ENCODE measurements at regions not wholly inside any gene's neighbourhood (a gene's known extent, or its start where the extent isn't known, plus 50 kb on each side); places are given as distances from the start of the nearest gene placed in this dataset.

GRCh38 chr9:118230329-118230728, 526.1 kb downstream of the TLR4 start:
- H3K27me3 ChIP-seq (ENCODE audit: insufficient read depth, low read depth) = no peaks in the 10 kb centered on the region
- no peak for DNase-seq
- no peaks in the 10 kb centered on the region for H4K20me1 ChIP-seq (ENCODE audit: insufficient read depth)
- H3K36me3 ChIP-seq (ENCODE audit: low read depth) = no peaks in the 10 kb centered on the region
- H3K79me2 ChIP-seq (ENCODE audit: low read depth) = no peaks in the 10 kb centered on the region
- TF ChIP-seq EZH2 (IDR thresholded peaks at IDR 0.05; ENCODE audit: low read depth) (no peak), CTCF (conservative IDR thresholded peaks at IDR 0.05) (no peak)
- H3K4me1 ChIP-seq (replicated peaks; ENCODE audit: insufficient read depth) = no peaks in the 10 kb centered on the region
- ChIA-PET CTCF (no interaction called here), POLR2A (ENCODE audit: unreplicated experiment) (no interaction called here)
- H3K9me2 ChIP-seq (ENCODE audit: insufficient read depth) = no peaks in the 10 kb centered on the region
- no peak overlapping the region for H3K4me3 ChIP-seq
- intact Hi-C loops (cut with micrococcal nuclease; ENCODE audit: unreplicated experiment) = no loop called here
- H3K9me3 ChIP-seq (ENCODE audit: insufficient read depth, low read depth) = peaks cover 3% of the 10 kb centered on the region; the same call in 1 of the 2 replicates
- BruUV-seq (replicated peaks) = no TSS peak
- no peak overlapping the region for H3K4me2 ChIP-seq
- H3F3A ChIP-seq (ENCODE audit: insufficient read depth, low read depth) = no peaks in the 10 kb centered on the region
- H2AFZ ChIP-seq = no peak overlapping the region
- no peak overlapping the region for H3K27ac ChIP-seq

GRCh38 chr9:118236625-118237024, 532.4 kb downstream of the TLR4 start:
- POLR2A ChIA-PET (ENCODE audit: unreplicated experiment) = no interaction called here
- Histone ChIP-seq H3F3A (ENCODE audit: insufficient read depth, low read depth) (no peaks in the 10 kb centered on the region), H2AFZ (no peak overlapping the region), H3K27me3 (ENCODE audit: insufficient read depth, low read depth) (no peaks in the 10 kb centered on the region), H3K9me3 (ENCODE audit: insufficient read depth, low read depth) (no peaks in the 10 kb centered on the region; the same call in 1 of the 2 replicates), H3K4me3 (no peak overlapping the region), H3K79me2 (ENCODE audit: low read depth) (no peaks in the 10 kb centered on the region), H4K20me1 (ENCODE audit: insufficient read depth) (no peaks in the 10 kb centered on the region), H3K4me2 (no peak overlapping the region), H3K27ac (no peak overlapping the region), H3K9me2 (ENCODE audit: insufficient read depth) (no peaks in the 10 kb centered on the region), H3K36me3 (ENCODE audit: low read depth) (no peaks in the 10 kb centered on the region), H3K4me1 (replicated peaks; ENCODE audit: insufficient read depth) (no peaks in the 10 kb centered on the region)
- no peak for DNase-seq
- intact Hi-C loops (cut with micrococcal nuclease; ENCODE audit: unreplicated experiment) = no loop called here
- BruUV-seq (replicated peaks) = no TSS peak
- CTCF ChIA-PET = no interaction called here
- TF ChIP-seq CTCF (conservative IDR thresholded peaks at IDR 0.05) (no peak), EZH2 (IDR thresholded peaks at IDR 0.05; ENCODE audit: low read depth) (no peak)

- Histone ChIP-seq H3K27ac (no peak overlapping the region), H3K9me3 (ENCODE audit: insufficient read depth, low read depth) (no peaks in the 10 kb centered on the region; the same call in 1 of the 2 replicates), H2AFZ (no peak overlapping the region), H3K4me3 (no peak overlapping the region), H3K36me3 (ENCODE audit: low read depth) (no peaks in the 10 kb centered on the region), H3K27me3 (ENCODE audit: insufficient read depth, low read depth) (no peaks in the 10 kb centered on the region), H3K79me2 (ENCODE audit: low read depth) (no peaks in the 10 kb centered on the region), H3K9me2 (ENCODE audit: insufficient read depth) (no peaks in the 10 kb centered on the region), H3F3A (ENCODE audit: insufficient read depth, low read depth) (no peaks in the 10 kb centered on the region), H3K4me1 (replicated peaks; ENCODE audit: insufficient read depth) (no peaks in the 10 kb centered on the region), H4K20me1 (ENCODE audit: insufficient read depth) (no peaks in the 10 kb centered on the region), H3K4me2 (no peak overlapping the region)
- ChIA-PET POLR2A (ENCODE audit: unreplicated experiment) (no interaction called here), CTCF (no interaction called here)
- BruUV-seq (replicated peaks) = no TSS peak
- intact Hi-C loops (cut with micrococcal nuclease; ENCODE audit: unreplicated experiment) = no loop called here
- DNase-seq = no peak
- TF ChIP-seq EZH2 (IDR thresholded peaks at IDR 0.05; ENCODE audit: low read depth) = no peak
- TF ChIP-seq CTCF (conservative IDR thresholded peaks at IDR 0.05) = no peak
These were observed 533.9 kb downstream of the TLR4 start for GRCh38 chr9:118238139-118238538.
